HG03139 (cell line): ENCODE measurements at regions not wholly inside any gene's neighbourhood (a gene's known extent, or its start where the extent isn't known, plus 50 kb on each side); places are given as distances from the start of the nearest gene placed in this dataset.

Experiments
- ATAC-seq: cut with Tn5 transposase; IDR thresholded peaks from one replicate; pipeline ENCODE4 v1.9.1; 2021; ENCODE audit not compliant: unreplicated experiment

GRCh38 chr2:204353823-204354222 is 191.5 kb upstream of the PARD3B start:
- no peak for ATAC-seq

GRCh38 chr2:204354442-204354856 is 190.8 kb upstream of the PARD3B start:
- no peak for ATAC-seq

GRCh38 chr2:204355688-204356087 is 189.6 kb upstream of the PARD3B start:
- ATAC-seq = no peak

- ATAC-seq = no peak
Observed at GRCh38 chr2:204356151-204356641, 189.1 kb upstream of the PARD3B start.

- no peak for ATAC-seq
Observed at GRCh38 chr2:204357286-204357685, 188.0 kb upstream of the PARD3B start.

GRCh38 chr2:204359076-204359475 is 186.2 kb upstream of the PARD3B start:
- no peak for ATAC-seq

GRCh38 chr2:204360218-204361007 is 184.9 kb upstream of the PARD3B start:
- no peak for ATAC-seq

GRCh38 chr2:204361738-204362137 is 183.5 kb upstream of the PARD3B start:
- no peak for ATAC-seq

GRCh38 chr2:204362581-204362980 is 182.7 kb upstream of the PARD3B start:
- ATAC-seq = no peak

GRCh38 chr2:204363513-204363912 is 181.8 kb upstream of the PARD3B start:
- no peak for ATAC-seq

GRCh38 chr2:204364860-204365535 is 180.3 kb upstream of the PARD3B start:
- ATAC-seq = no peak

- no peak for ATAC-seq
Observed at GRCh38 chr2:204365811-204366210, 179.5 kb upstream of the PARD3B start.

GRCh38 chr2:204367466-204367865 is 177.8 kb upstream of the PARD3B start:
- no peak for ATAC-seq

GRCh38 chr2:204370172-204370718 is 175.0 kb upstream of the PARD3B start:
- ATAC-seq = no peak

GRCh38 chr2:204373942-204374341 is 171.3 kb upstream of the PARD3B start:
- no peak for ATAC-seq

GRCh38 chr2:204380141-204380881 is 165.0 kb upstream of the PARD3B start:
- ATAC-seq = no peak

- no peak for ATAC-seq
Observed at GRCh38 chr2:204386668-204387067, 158.6 kb upstream of the PARD3B start.

GRCh38 chr2:204389120-204389519 is 156.2 kb upstream of the PARD3B start:
- ATAC-seq = no peak

GRCh38 chr2:204389856-204390255 is 155.4 kb upstream of the PARD3B start:
- no peak for ATAC-seq

GRCh38 chr2:204395539-204395938 is 149.7 kb upstream of the PARD3B start:
- ATAC-seq = no peak

GRCh38 chr2:204401114-204401513 is 144.2 kb upstream of the PARD3B start:
- no peak for ATAC-seq
